ENCODE measurements at regions not wholly inside any gene's neighbourhood (a gene's known extent, or its start where the extent isn't known, plus 50 kb on each side); places are given as distances from the start of the nearest gene placed in this dataset.

DNA sequence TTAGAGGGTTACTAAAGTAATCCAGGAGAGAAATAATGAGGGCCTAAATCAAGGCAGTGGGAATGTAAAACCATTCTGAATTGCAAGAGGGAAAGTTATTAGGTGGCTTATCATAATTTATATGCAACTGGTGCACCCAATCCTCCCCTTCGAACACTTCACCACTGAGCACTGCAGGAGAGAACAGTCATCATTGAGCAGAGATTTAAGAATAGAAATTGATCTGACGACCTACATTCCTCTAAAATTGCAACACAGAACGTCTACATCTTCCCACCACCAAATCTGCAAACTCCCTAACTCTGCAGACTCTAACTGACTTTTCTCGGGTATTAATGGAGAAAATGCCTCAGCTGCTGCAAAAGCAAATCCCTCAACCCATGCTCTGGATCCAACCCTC, 138.5 kb upstream of the CDH20 start:
- H3K27me3 ChIP-seq, result no peaks in the 10 kb centered on the region
- H3K36me3 ChIP-seq, result no peaks in the 10 kb centered on the region
- no peak overlapping the region for H3K4me3 ChIP-seq
- no peaks in the 10 kb centered on the region for H3K4me1 ChIP-seq
- H3K27ac ChIP-seq, result no peak overlapping the region
- no peaks in the 10 kb centered on the region for H3K9me3 ChIP-seq
- TF ChIP-seq, protein P1, sequence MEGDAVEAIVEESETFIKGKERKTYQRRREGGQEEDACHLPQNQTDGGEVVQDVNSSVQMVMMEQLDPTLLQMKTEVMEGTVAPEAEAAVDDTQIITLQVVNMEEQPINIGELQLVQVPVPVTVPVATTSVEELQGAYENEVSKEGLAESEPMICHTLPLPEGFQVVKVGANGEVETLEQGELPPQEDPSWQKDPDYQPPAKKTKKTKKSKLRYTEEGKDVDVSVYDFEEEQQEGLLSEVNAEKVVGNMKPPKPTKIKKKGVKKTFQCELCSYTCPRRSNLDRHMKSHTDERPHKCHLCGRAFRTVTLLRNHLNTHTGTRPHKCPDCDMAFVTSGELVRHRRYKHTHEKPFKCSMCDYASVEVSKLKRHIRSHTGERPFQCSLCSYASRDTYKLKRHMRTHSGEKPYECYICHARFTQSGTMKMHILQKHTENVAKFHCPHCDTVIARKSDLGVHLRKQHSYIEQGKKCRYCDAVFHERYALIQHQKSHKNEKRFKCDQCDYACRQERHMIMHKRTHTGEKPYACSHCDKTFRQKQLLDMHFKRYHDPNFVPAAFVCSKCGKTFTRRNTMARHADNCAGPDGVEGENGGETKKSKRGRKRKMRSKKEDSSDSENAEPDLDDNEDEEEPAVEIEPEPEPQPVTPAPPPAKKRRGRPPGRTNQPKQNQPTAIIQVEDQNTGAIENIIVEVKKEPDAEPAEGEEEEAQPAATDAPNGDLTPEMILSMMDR (IDR thresholded peaks at IDR 0.05), result no peak
- no peak for TF ChIP-seq POLR2A (IDR thresholded peaks at IDR 0.05)
- 48% methylated on average over 4 of the region's 4 CpGs for WGBS (ENCODE audit: insufficient coverage, low coverage, low lambda C conversion rate, missing lambda C conversion rate)
- DNase-seq (no peak), ATAC-seq (no peak)
- intact Hi-C loops (cut with DNase I), result no loop called here

DNA sequence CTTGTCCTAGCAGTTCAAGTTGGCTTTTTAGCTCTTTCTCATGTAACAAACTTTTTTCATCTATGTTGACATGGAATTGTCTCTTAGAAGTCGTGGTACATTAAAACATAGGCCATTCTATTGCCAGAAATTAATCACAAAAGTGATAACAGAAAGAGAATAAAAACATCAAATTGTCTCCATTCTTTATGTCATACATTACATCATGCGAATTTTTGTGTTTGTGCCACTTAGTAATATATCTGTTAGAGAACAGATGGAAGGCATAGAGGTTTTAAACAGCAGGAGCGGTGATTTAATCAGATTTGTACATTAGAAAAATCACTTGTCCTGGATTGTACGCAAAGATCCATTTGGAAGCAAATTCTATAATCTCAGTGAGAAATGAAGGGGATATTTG, 136.5 kb upstream of the CDH20 start:
- Histone ChIP-seq H3K4me3 (no peak overlapping the region), H3K9me3 (no peaks in the 10 kb centered on the region), H3K4me1 (no peaks in the 10 kb centered on the region), H3K27me3 (no peaks in the 10 kb centered on the region), H3K27ac (no peak overlapping the region), H3K36me3 (no peaks in the 10 kb centered on the region)
- TF ChIP-seq, protein P1 (IDR thresholded peaks at IDR 0.05), result no peak
- TF ChIP-seq POLR2A (IDR thresholded peaks at IDR 0.05), result no peak
- ATAC-seq (no peak), DNase-seq (no peak)
- 52% methylated on average over 4 of the region's 4 CpGs for WGBS (ENCODE audit: insufficient coverage, low coverage, low lambda C conversion rate, missing lambda C conversion rate)
- intact Hi-C loops (cut with DNase I), result no loop called here

DNA sequence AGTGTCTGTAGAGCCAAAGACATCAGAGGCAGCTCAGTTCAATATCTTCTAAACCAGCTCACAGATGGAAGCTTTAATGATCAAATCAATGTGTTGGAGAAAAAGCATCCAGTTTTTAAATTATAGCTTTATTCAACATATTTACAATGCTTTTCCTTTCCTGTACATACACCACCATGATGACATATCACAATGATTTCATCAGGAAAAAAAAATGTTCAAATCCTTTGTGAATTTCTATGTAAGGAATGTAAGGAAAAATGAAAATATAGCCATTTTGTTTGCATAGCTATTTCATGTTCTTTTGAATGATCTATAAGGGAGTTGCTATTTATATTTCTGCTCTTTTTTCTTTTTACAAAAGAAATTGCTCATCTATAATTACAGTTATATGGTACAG, 134.7 kb upstream of the CDH20 start:
- H3K9me3 ChIP-seq, result no peaks in the 10 kb centered on the region
- no peaks in the 10 kb centered on the region for H3K4me1 ChIP-seq
- DNase-seq (no peak), ATAC-seq (no peak)
- no peaks in the 10 kb centered on the region for H3K36me3 ChIP-seq
- no peak overlapping the region for H3K27ac ChIP-seq
- no peaks in the 10 kb centered on the region for H3K27me3 ChIP-seq
- no peak overlapping the region for H3K4me3 ChIP-seq
- intact Hi-C loops (cut with DNase I), result no loop called here
- no peak for TF ChIP-seq POLR2A (IDR thresholded peaks at IDR 0.05)
- TF ChIP-seq, protein P1 (IDR thresholded peaks at IDR 0.05), result no peak

DNA sequence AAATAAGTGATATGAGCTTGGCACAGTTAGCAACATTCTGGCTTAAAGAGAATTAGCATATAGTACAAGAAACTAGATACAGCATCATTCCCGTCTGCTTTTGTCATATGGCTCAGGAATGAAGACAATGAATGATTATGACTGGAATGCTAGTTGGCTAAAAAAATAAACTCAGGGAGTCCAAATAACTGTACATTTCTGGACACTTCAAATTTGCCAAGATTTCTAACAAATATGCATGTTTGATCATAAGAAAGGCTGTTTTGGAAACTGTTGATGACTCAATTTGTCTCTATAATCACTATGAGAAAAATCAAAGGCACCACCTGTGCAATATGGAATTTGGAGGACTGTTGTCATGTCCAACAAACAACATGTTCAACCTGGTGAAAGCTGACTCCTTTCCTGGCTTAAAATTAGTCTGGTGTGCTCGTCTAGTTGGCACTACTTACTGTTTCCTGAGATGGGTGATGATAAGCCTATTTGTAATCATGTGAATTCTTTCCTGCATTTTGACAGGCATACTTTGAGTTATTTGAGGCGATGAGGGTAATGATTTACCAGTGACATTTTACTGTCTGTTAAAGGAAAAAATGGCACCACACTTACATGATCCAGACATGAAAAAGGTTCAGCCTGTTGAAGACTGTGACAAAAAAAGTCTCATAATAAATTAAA, 133.9 kb upstream of the CDH20 start:
- 32% methylated on average over 3 of the region's 3 CpGs for WGBS (ENCODE audit: insufficient coverage, low coverage, low lambda C conversion rate, missing lambda C conversion rate)
- Histone ChIP-seq H3K9me3 (no peaks in the 10 kb centered on the region), H3K4me1 (no peaks in the 10 kb centered on the region), H3K36me3 (no peaks in the 10 kb centered on the region), H3K27ac (no peak overlapping the region), H3K4me3 (no peak overlapping the region), H3K27me3 (no peaks in the 10 kb centered on the region)
- intact Hi-C loops (cut with DNase I), result no loop called here
- TF ChIP-seq, protein P1 (IDR thresholded peaks at IDR 0.05), result no peak
- TF ChIP-seq POLR2A (IDR thresholded peaks at IDR 0.05), result no peak
- ATAC-seq, result no peak
- no peak for DNase-seq

DNA sequence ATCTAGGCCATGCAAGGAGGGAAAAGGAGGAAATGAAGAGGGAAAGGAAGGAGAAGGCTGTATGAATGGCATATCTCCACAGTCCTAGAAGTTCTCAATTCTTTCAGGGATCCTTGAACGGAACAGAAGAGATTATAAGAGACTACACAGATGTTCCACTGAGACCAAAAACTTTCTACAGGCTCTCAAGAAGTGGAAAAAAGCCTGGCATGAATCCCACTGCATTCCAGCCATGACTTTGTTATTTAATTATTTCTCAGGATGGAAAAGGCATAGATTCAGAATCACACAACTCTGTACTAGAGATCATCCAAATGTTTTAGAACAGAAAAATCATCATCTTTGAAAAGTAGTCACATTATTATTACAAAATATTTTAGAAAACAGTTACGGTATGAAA, 131.7 kb upstream of the CDH20 start:
- 41% methylated on average over 2 of the region's 2 CpGs for WGBS (ENCODE audit: insufficient coverage, low coverage, low lambda C conversion rate, missing lambda C conversion rate)
- no peak overlapping the region for H3K27ac ChIP-seq
- no peak for ATAC-seq
- no peak for DNase-seq
- H3K4me1 ChIP-seq, result no peaks in the 10 kb centered on the region
- H3K4me3 ChIP-seq, result no peak overlapping the region
- H3K27me3 ChIP-seq, result no peaks in the 10 kb centered on the region
- H3K36me3 ChIP-seq, result no peaks in the 10 kb centered on the region
- TF ChIP-seq POLR2A (IDR thresholded peaks at IDR 0.05), result no peak
- TF ChIP-seq, protein P1 (IDR thresholded peaks at IDR 0.05), result no peak
- H3K9me3 ChIP-seq, result no peaks in the 10 kb centered on the region
- intact Hi-C loops (cut with DNase I), result no loop called here
